ENCODE measurements at regions not wholly inside any gene's neighbourhood (a gene's known extent, or its start where the extent isn't known, plus 50 kb on each side); places are given as distances from the start of the nearest gene placed in this dataset.
A peak's percentile ranks its signal among the peaks of the same experiment; 100 is the strongest.

GRCh38 chr3:177781686-177782161 lies 584.4 kb upstream of the TBL1XR1 start:
- H3K27me3 ChIP-seq: no peaks in the 10 kb centered on the region
- H3K4me1 ChIP-seq: peaks cover 20 to 51% of the 10 kb centered on the region in 2 donors
- peak; percentile 13 to 14 for DNase-seq
- no peaks in the 10 kb centered on the region for H3K9me3 ChIP-seq
- WGBS, 2 donors: 50 to 67% methylated on average over 3 of the region's 3 CpGs
- TF ChIP-seq POLR2A (IDR thresholded peaks at IDR 0.05) (no peak), CTCF (IDR thresholded peaks at IDR 0.05) (no peak)
- H3K27ac ChIP-seq: peak overlapping the region; percentile 32 to 52 (median 34)
- H3K4me3 ChIP-seq (replicated peaks in 1 of 3): no peak overlapping the region
- intact Hi-C loops (cut with DNase I): no loop called here
- H3K36me3 ChIP-seq: no peaks in the 10 kb centered on the region

GRCh38 chr3:177783338-177783737 lies 586.1 kb upstream of the TBL1XR1 start:
- no peak for DNase-seq
- 96% methylated on average over 2 of the region's 2 CpGs for WGBS, 2 donors
- peaks cover 12 to 35% of the 10 kb centered on the region in 2 donors for H3K4me1 ChIP-seq
- no peaks in the 10 kb centered on the region for H3K36me3 ChIP-seq
- intact Hi-C loops (cut with DNase I): no loop called here
- H3K27me3 ChIP-seq: no peaks in the 10 kb centered on the region
- TF ChIP-seq POLR2A (IDR thresholded peaks at IDR 0.05) (no peak), CTCF (IDR thresholded peaks at IDR 0.05) (no peak)
- no peaks in the 10 kb centered on the region for H3K9me3 ChIP-seq
- no peak overlapping the region for H3K4me3 ChIP-seq (replicated peaks in 1 of 3)
- no peak overlapping the region for H3K27ac ChIP-seq

GRCh38 chr3:177783767-177784166 lies 586.5 kb upstream of the TBL1XR1 start:
- TF ChIP-seq POLR2A (IDR thresholded peaks at IDR 0.05) (no peak), CTCF (IDR thresholded peaks at IDR 0.05) (no peak)
- no peak for DNase-seq
- no peaks in the 10 kb centered on the region for H3K9me3 ChIP-seq
- H3K36me3 ChIP-seq: no peaks in the 10 kb centered on the region
- H3K27me3 ChIP-seq: no peaks in the 10 kb centered on the region
- intact Hi-C loops (cut with DNase I): no loop called here
- no peak overlapping the region for H3K27ac ChIP-seq
- no peak overlapping the region for H3K4me3 ChIP-seq (replicated peaks in 1 of 3)
- 91 to 96% methylated on average over 5 of the region's 5 CpGs for WGBS, 2 donors
- peaks cover 12 to 31% of the 10 kb centered on the region in 2 donors for H3K4me1 ChIP-seq

GRCh38 chr3:177787279-177788041 lies 590.2 kb upstream of the TBL1XR1 start:
- TF ChIP-seq CTCF (IDR thresholded peaks at IDR 0.05) (no peak), POLR2A (IDR thresholded peaks at IDR 0.05) (no peak)
- DNase-seq: no peak
- intact Hi-C loops (cut with DNase I): no loop called here
- Histone ChIP-seq H3K27ac (no peak overlapping the region), H3K4me1 (peaks cover 10 to 17% of the 10 kb centered on the region in 2 donors), H3K36me3 (no peaks in the 10 kb centered on the region), H3K4me3 (replicated peaks in 1 of 3) (no peak overlapping the region), H3K27me3 (no peaks in the 10 kb centered on the region), H3K9me3 (no peaks in the 10 kb centered on the region)
- WGBS, 2 donors: 78 to 92% methylated on average over 5 of the region's 5 CpGs

- H3K27ac ChIP-seq: no peak overlapping the region
- no peak for DNase-seq
- H3K27me3 ChIP-seq: no peaks in the 10 kb centered on the region
- no peaks in the 10 kb centered on the region for H3K36me3 ChIP-seq
- no peaks in the 10 kb centered on the region for H3K9me3 ChIP-seq
- intact Hi-C loops (cut with DNase I): no loop called here
- no peak for TF ChIP-seq CTCF (IDR thresholded peaks at IDR 0.05)
- TF ChIP-seq POLR2A (IDR thresholded peaks at IDR 0.05): no peak
- WGBS, 2 donors: 94 to 96% methylated on average over 2 of the region's 2 CpGs
- H3K4me1 ChIP-seq: peaks cover 10 to 12% of the 10 kb centered on the region in 2 donors
- H3K4me3 ChIP-seq (replicated peaks in 1 of 3): no peak overlapping the region
Measured at GRCh38 chr3:177789500-177789899, 592.2 kb upstream of the TBL1XR1 start.

Data from thyroid gland (tissue), 4 donors.